PC-3 (cell line): ENCODE measurements at regions not wholly inside any gene's neighbourhood (a gene's known extent, or its start where the extent isn't known, plus 50 kb on each side); places are given as distances from the start of the nearest gene placed in this dataset.
"Not testable (repeated sequence)": the region's sequence is repeated elsewhere in the genome, so short reads cannot be mapped to it uniquely, and the experiment has no call there.

Experiments used
- ATAC-seq: fragments of 200-7000 bp; cut with Tn5 transposase; 2 replicates; pipeline ENCODE4 v1.9.1; 2020; ENCODE audit warnings: mild to moderate bottlenecking, moderate library complexity
- BruUV-seq: library from RNA; stranded (reverse); fragments of 400-500 nt; replicated peaks from 2 replicates; lab custom pipeline; 2021; lab: Mats Ljungman, UMichigan
- CTCF ChIA-PET: fragments of 300-600 bp; sonication (Branson Sonifier 250); formaldehyde crosslinking; loops from one replicate; lab custom pipeline; 2022; ENCODE audit warnings: antibody characterized with exemption; lab: Charles Lee
- POLR2A ChIA-PET: fragments of 300-600 bp; sonication (Branson Sonifier 250); formaldehyde crosslinking; loops from one replicate; lab custom pipeline; 2022; ENCODE audit warnings: antibody characterized with exemption; ENCODE audit not compliant: unreplicated experiment; lab: Charles Lee
- DNase-seq: peaks from one replicate; pipeline ENCODE4 v3.0.0-alpha.2; 2015
- H2AFZ ChIP-seq: fragments of 300-600 bp; sonication (generic); 2 replicates; pipeline ENCODE4 v1.6.0; 2016; ENCODE audit warnings: antibody characterized with exemption, low read length
- H3F3A ChIP-seq: fragments of 300-600 bp; sonication (generic); one replicate; pipeline ENCODE4 v1.6.0; 2017; ENCODE audit warnings: antibody characterized with exemption, low read length, control low read depth, mild to moderate bottlenecking; ENCODE audit not compliant: unreplicated experiment
- H3K27ac ChIP-seq: fragments of 300-600 bp; sonication (generic); 2 replicates; pipeline ENCODE4 v1.5.1; 2016; ENCODE audit warnings: mild to moderate bottlenecking, low read length
- H3K27me3 ChIP-seq: fragments of 300-600 bp; sonication (generic); 2 replicates; pipeline ENCODE4 v1.6.1; 2016; ENCODE audit warnings: low read length, mixed read lengths
- H3K36me3 ChIP-seq: fragments of 300-600 bp; sonication (generic); 2 replicates; pipeline ENCODE4 v1.6.1; 2016; ENCODE audit warnings: low read depth, mixed run types, low read length, mixed read lengths
- H3K4me1 ChIP-seq: fragments of 300-600 bp; sonication (generic); 2 replicates; pipeline ENCODE4 v1.5.1; 2016; ENCODE audit warnings: low read length; ENCODE audit not compliant: insufficient read depth
- H3K4me2 ChIP-seq: fragments of 300-600 bp; sonication (generic); 2 replicates; pipeline ENCODE4 v1.6.0; 2016; ENCODE audit warnings: low read length
- H3K4me3 ChIP-seq: fragments of 300-600 bp; sonication (generic); 2 replicates; pipeline ENCODE4 v1.5.1; 2016; ENCODE audit warnings: mild to moderate bottlenecking, low read length, mixed read lengths
- H3K79me2 ChIP-seq: fragments of 300-600 bp; sonication (generic); 2 replicates; pipeline ENCODE4 v1.6.1; 2017; ENCODE audit warnings: low read length, mixed read lengths
- H3K9ac ChIP-seq: fragments of 300-600 bp; sonication (generic); 2 replicates; pipeline ENCODE4 v1.6.0; 2016; ENCODE audit warnings: mild to moderate bottlenecking, low read length
- H3K9me2 ChIP-seq: fragments of 300-600 bp; sonication (generic); replicated peaks from 2 replicates; pipeline ENCODE4 v1.6.1; 2016; ENCODE audit warnings: mixed run types, low read length, mixed read lengths
- H3K9me3 ChIP-seq: fragments of 300-600 bp; sonication (generic); 2 replicates; pipeline ENCODE4 v1.6.1; 2016; ENCODE audit warnings: low read length, mixed read lengths
- H4K20me1 ChIP-seq: fragments of 300-600 bp; sonication (generic); 2 replicates; pipeline ENCODE4 v1.6.1; 2016; ENCODE audit warnings: low read length, mixed read lengths
- CTCF ChIP-seq: fragments of 300-600 bp; sonication (generic); conservative IDR thresholded peaks from 2 replicates; pipeline ENCODE4 v1.5.1; 2017; ENCODE audit warnings: antibody characterized with exemption, low read depth, mild to moderate bottlenecking, low read length
- EZH2 ChIP-seq: fragments of 300-600 bp; sonication (generic); IDR thresholded peaks from one replicate; pipeline ENCODE4 v1.6.1; 2017; ENCODE audit warnings: antibody characterized with exemption, mild to moderate bottlenecking, low read length; ENCODE audit not compliant: unreplicated experiment
- EZH2phosphoT487 ChIP-seq: fragments of 300-600 bp; sonication (generic); IDR thresholded peaks from 2 replicates; pipeline ENCODE4 v1.6.1; 2018; ENCODE audit warnings: mild to moderate bottlenecking, antibody characterized with exemption, low read length, borderline replicate concordance
- intact Hi-C: fragments of 100-400 bp; cut with micrococcal nuclease; formaldehyde crosslinking; loops from 2 replicates; pipeline ENCODE4 v1.9.0; 2023

- H3K9ac ChIP-seq, result no peak overlapping the region
- intact Hi-C loops, result loop anchor here (5.0 kb wide), 1 partner anchor 698 kb away; no protein-coding TSS in a partner anchor
These were observed 271.9 kb downstream of the C7orf25 start for GRCh38 chr7:42639930-42640329.

DNA sequence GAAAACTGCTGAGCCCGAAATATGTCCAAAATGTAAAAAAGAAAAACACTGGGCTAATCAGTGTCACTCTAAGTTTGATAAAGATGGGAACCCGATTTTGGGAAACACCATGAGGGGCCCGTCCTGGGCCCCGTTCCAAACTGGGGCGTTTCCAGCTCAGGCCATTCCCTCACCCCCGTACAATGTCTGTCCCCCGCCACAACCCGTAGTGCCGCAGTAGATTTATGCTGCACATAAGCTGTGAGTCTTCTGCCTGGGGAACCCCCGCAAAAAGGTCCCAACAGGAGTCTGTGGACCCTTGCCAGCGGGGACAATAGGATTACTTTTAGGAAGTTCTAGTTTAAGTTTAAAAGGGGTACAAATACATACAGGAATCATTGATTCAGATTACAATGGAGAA, 275.5 kb downstream of the C7orf25 start:
- POLR2A ChIA-PET, H3K9ac ChIP-seq, DNase-seq, H3K4me3 ChIP-seq, H2AFZ ChIP-seq, CTCF ChIA-PET, H3K27ac ChIP-seq, H3K9me2 ChIP-seq, ATAC-seq, H4K20me1 ChIP-seq, H3K4me1 ChIP-seq, H3F3A ChIP-seq, H3K79me2 ChIP-seq, H3K36me3 ChIP-seq, H3K27me3 ChIP-seq, H3K4me2 ChIP-seq, BruUV-seq, H3K9me3 ChIP-seq: not testable (repeated sequence)
- intact Hi-C loops, result loop anchor here (5.0 kb wide), 1 partner anchor 694 kb away; no protein-coding TSS in a partner anchor

More at GRCh38 chr7:42639930-42640329, 271.9 kb downstream of the C7orf25 start:
- Histone ChIP-seq H3K4me3 (no peak overlapping the region), H2AFZ (no peak overlapping the region), H3K9me3 (no peaks in the 10 kb centered on the region), H3K27me3 (no peaks in the 10 kb centered on the region), H3F3A (no peaks in the 10 kb centered on the region), H3K4me1 (no peaks in the 10 kb centered on the region), H3K36me3 (no peaks in the 10 kb centered on the region), H3K4me2 (no peak overlapping the region), H3K27ac (no peak overlapping the region), H3K9me2 (no peaks in the 10 kb centered on the region), H4K20me1 (no peaks in the 10 kb centered on the region), H3K79me2 (no peaks in the 10 kb centered on the region)
- ChIA-PET POLR2A (no interaction called here), CTCF (interaction anchor here (0.5 kb wide), 1 partner anchor 24 kb away, joined by 3 read pairs; no protein-coding TSS in a partner anchor)
- DNase-seq (peak; percentile 10), ATAC-seq (no peak)
- no peak for TF ChIP-seq EZH2
- peak; percentile 61 for TF ChIP-seq CTCF
- TF ChIP-seq EZH2phosphoT487, result no peak
- no TSS peak for BruUV-seq

GRCh38 chr7:42628054-42628453, 283.8 kb downstream of the C7orf25 start:
- Histone ChIP-seq H2AFZ (no peak overlapping the region), H3K9me3 (no peaks in the 10 kb centered on the region), H3K4me2 (no peak overlapping the region), H3K9ac (no peak overlapping the region), H3K36me3 (no peaks in the 10 kb centered on the region), H3F3A (no peaks in the 10 kb centered on the region), H3K4me3 (no peak overlapping the region), H3K27ac (no peak overlapping the region), H3K79me2 (no peaks in the 10 kb centered on the region), H3K9me2 (no peaks in the 10 kb centered on the region), H4K20me1 (no peaks in the 10 kb centered on the region), H3K4me1 (no peaks in the 10 kb centered on the region), H3K27me3 (no peaks in the 10 kb centered on the region)
- BruUV-seq, result no TSS peak
- DNase-seq, result no peak
- ATAC-seq, result no peak
- ChIA-PET POLR2A (no interaction called here), CTCF (no interaction called here)
- intact Hi-C loops, result no loop called here
- TF ChIP-seq EZH2 (no peak), EZH2phosphoT487 (no peak), CTCF (no peak)
